NT2/D1 (cell line): ENCODE measurements at regions not wholly inside any gene's neighbourhood (a gene's known extent, or its start where the extent isn't known, plus 50 kb on each side); places are given as distances from the start of the nearest gene placed in this dataset.

Experiments
- DNase-seq: peaks from one replicate; pipeline ENCODE4 v3.0.0-alpha.2; 2011; ENCODE audit warnings: low read depth, low spot score
- H3K27me3 ChIP-seq: 2 replicates; pipeline ENCODE4 v1.6.0; 2011; ENCODE audit warnings: mild to moderate bottlenecking; ENCODE audit not compliant: insufficient read length, insufficient read depth
- H3K36me3 ChIP-seq: 2 replicates; pipeline ENCODE4 v1.6.1; 2011; ENCODE audit warnings: mild to moderate bottlenecking, low read length, mixed read lengths; ENCODE audit not compliant: insufficient read depth, insufficient read length
- H3K4me1 ChIP-seq: 2 replicates; pipeline ENCODE4 v1.5.1; 2011; ENCODE audit not compliant: insufficient read depth, insufficient read length
- H3K4me3 ChIP-seq: 2 replicates; pipeline ENCODE4 v1.5.1; 2011; ENCODE audit warnings: low read depth; ENCODE audit not compliant: insufficient read length
- H3K9ac ChIP-seq: 2 replicates; pipeline ENCODE4 v1.6.0; 2011; ENCODE audit warnings: low read depth; ENCODE audit not compliant: insufficient read length
- H3K9me3 ChIP-seq: 2 replicates; pipeline ENCODE4 v1.5.1; 2011; ENCODE audit warnings: mild to moderate bottlenecking, low read length; ENCODE audit not compliant: insufficient read depth
- SUZ12 ChIP-seq: IDR thresholded peaks from 2 replicates; pipeline ENCODE4 v1.6.1; 2011; ENCODE audit not compliant: insufficient read length, insufficient read depth; ENCODE audit errors: extremely low read depth
- YY1 ChIP-seq: IDR thresholded peaks from 2 replicates; pipeline ENCODE4 v1.6.1; 2011; ENCODE audit not compliant: insufficient read length, insufficient read depth
- ZNF274 ChIP-seq: IDR thresholded peaks from 2 replicates; pipeline ENCODE4 v1.6.1; 2011; ENCODE audit warnings: mild to moderate bottlenecking, low read depth, low read length

GRCh38 chr6:6512711-6513110 is 75.8 kb upstream of the LY86 start:
- H3K4me3 ChIP-seq: no peak overlapping the region
- no peaks in the 10 kb centered on the region for H3K27me3 ChIP-seq
- no peak for TF ChIP-seq ZNF274
- no peak for TF ChIP-seq SUZ12
- no peak for TF ChIP-seq YY1
- no peak for DNase-seq
- H3K4me1 ChIP-seq: no peaks in the 10 kb centered on the region
- H3K9ac ChIP-seq: no peak overlapping the region
- H3K9me3 ChIP-seq: no peaks in the 10 kb centered on the region
- no peaks in the 10 kb centered on the region for H3K36me3 ChIP-seq

GRCh38 chr6:6515691-6516607 is 72.6 kb upstream of the LY86 start:
- Histone ChIP-seq H3K4me1 (no peaks in the 10 kb centered on the region), H3K9ac (no peak overlapping the region), H3K36me3 (no peaks in the 10 kb centered on the region), H3K27me3 (no peaks in the 10 kb centered on the region), H3K9me3 (no peaks in the 10 kb centered on the region), H3K4me3 (no peak overlapping the region)
- DNase-seq: no peak
- TF ChIP-seq ZNF274 (no peak), SUZ12 (no peak), YY1 (no peak)

- Histone ChIP-seq H3K27me3 (no peaks in the 10 kb centered on the region), H3K4me3 (no peak overlapping the region), H3K4me1 (no peaks in the 10 kb centered on the region), H3K36me3 (no peaks in the 10 kb centered on the region), H3K9ac (no peak overlapping the region), H3K9me3 (no peaks in the 10 kb centered on the region)
- DNase-seq: no peak
- TF ChIP-seq ZNF274 (no peak), YY1 (no peak), SUZ12 (no peak)
These were observed 71.7 kb upstream of the LY86 start for GRCh38 chr6:6516666-6517458.

- H3K27me3 ChIP-seq: no peaks in the 10 kb centered on the region
- no peak for DNase-seq
These were observed 69.7 kb upstream of the LY86 start for GRCh38 chr6:6518631-6519427.

GRCh38 chr6:6521961-6522482 is 66.5 kb upstream of the LY86 start:
- H3K4me3 ChIP-seq: no peak overlapping the region
- no peak for DNase-seq
- TF ChIP-seq SUZ12: no peak
- no peak for TF ChIP-seq ZNF274
- no peak for TF ChIP-seq YY1
- H3K9me3 ChIP-seq: no peaks in the 10 kb centered on the region
- no peaks in the 10 kb centered on the region for H3K4me1 ChIP-seq
- H3K36me3 ChIP-seq: no peaks in the 10 kb centered on the region
- no peaks in the 10 kb centered on the region for H3K27me3 ChIP-seq
- H3K9ac ChIP-seq: no peak overlapping the region

More at GRCh38 chr6:6518631-6519427, 69.7 kb upstream of the LY86 start:
- no peaks in the 10 kb centered on the region for H3K36me3 ChIP-seq
- H3K4me1 ChIP-seq: no peaks in the 10 kb centered on the region
- no peak overlapping the region for H3K9ac ChIP-seq
- H3K4me3 ChIP-seq: no peak overlapping the region
- TF ChIP-seq YY1 (no peak), ZNF274 (no peak), SUZ12 (no peak)
- no peaks in the 10 kb centered on the region for H3K9me3 ChIP-seq

GRCh38 chr6:6522709-6523108 is 65.8 kb upstream of the LY86 start:
- Histone ChIP-seq H3K4me1 (no peaks in the 10 kb centered on the region), H3K9me3 (no peaks in the 10 kb centered on the region), H3K36me3 (no peaks in the 10 kb centered on the region), H3K27me3 (no peaks in the 10 kb centered on the region), H3K9ac (no peak overlapping the region), H3K4me3 (no peak overlapping the region)
- no peak for TF ChIP-seq YY1
- TF ChIP-seq SUZ12: no peak
- TF ChIP-seq ZNF274: no peak
- DNase-seq: no peak

- H3K9ac ChIP-seq: no peak overlapping the region
- H3K4me1 ChIP-seq: no peaks in the 10 kb centered on the region
- no peak for DNase-seq
- TF ChIP-seq YY1 (no peak), ZNF274 (no peak)
- H3K4me3 ChIP-seq: no peak overlapping the region
- H3K27me3 ChIP-seq: no peaks in the 10 kb centered on the region
- no peaks in the 10 kb centered on the region for H3K36me3 ChIP-seq
- no peaks in the 10 kb centered on the region for H3K9me3 ChIP-seq
These were observed 63.6 kb upstream of the LY86 start for GRCh38 chr6:6524951-6525350.
